Ovary (tissue), 3 donors: ENCODE measurements at regions not wholly inside any gene's neighbourhood (a gene's known extent, or its start where the extent isn't known, plus 50 kb on each side); places are given as distances from the start of the nearest gene placed in this dataset.

ENCODE experiments used
- EP300 ChIP-seq: sonication (generic); formaldehyde crosslinking; IDR thresholded peaks from one replicate; pipeline ENCODE4 v1.6.1; 2017; ENCODE audit warnings: antibody characterized with exemption
- POLR2A ChIP-seq: fragments of 450-650 bp; IDR thresholded peaks from one replicate; pipeline ENCODE4 v1.6.1; 2017; ENCODE audit warnings: antibody characterized with exemption, mild to moderate bottlenecking, moderate library complexity
- TF ChIP-seq, protein P1 (sequence below), 3 donors: fragments of 450-650 bp in 2 of 3; fragments of 200-600 bp in 1 of 3; IDR thresholded peaks; one replicate each; pipeline versions ENCODE4 v1.5.1 to v1.8.0; 2016 to 2022; ENCODE audit warnings: antibody characterized with exemption in 3 of 3, mild to moderate bottlenecking in 1 of 3
- donor health status: DM: no; HTN: no; CAD: no.

DNA sequence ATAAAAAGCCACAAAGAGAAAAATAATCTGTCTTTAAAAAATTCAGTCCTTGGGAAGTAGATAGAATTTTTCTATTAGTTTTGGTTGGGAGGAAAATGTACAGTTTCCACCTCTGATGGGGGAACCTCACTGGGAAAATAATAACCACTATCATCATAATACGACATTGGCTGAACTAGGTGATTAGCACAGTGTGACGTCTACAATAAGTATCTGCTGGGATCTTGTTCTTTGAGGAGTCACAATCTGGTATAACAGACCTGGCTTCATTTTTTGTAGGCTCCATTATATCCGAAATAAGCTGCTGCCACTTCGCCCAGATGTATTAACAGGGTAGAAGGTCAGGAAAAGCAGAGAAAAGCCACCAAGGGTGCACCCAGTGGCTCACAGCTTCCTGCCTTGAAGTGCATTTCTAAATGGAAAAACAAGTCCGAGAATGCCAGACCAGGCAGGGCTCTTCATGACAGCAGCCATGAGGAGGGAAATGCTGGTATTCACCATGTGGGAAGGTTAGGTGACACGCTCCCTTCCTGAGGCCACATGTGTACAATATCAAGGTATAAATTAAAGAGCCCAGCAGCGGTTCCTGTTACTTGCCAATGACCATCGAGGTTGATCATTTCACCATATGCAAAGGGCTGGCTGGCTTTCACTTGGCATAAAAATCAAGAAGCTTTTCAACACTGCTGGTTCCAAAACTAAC, 152.8 kb downstream of the PRELID2 start:
- TF ChIP-seq POLR2A (no peak), EP300 (no peak)
- TF ChIP-seq, protein P1, sequence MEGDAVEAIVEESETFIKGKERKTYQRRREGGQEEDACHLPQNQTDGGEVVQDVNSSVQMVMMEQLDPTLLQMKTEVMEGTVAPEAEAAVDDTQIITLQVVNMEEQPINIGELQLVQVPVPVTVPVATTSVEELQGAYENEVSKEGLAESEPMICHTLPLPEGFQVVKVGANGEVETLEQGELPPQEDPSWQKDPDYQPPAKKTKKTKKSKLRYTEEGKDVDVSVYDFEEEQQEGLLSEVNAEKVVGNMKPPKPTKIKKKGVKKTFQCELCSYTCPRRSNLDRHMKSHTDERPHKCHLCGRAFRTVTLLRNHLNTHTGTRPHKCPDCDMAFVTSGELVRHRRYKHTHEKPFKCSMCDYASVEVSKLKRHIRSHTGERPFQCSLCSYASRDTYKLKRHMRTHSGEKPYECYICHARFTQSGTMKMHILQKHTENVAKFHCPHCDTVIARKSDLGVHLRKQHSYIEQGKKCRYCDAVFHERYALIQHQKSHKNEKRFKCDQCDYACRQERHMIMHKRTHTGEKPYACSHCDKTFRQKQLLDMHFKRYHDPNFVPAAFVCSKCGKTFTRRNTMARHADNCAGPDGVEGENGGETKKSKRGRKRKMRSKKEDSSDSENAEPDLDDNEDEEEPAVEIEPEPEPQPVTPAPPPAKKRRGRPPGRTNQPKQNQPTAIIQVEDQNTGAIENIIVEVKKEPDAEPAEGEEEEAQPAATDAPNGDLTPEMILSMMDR (IDR thresholded peaks at IDR 0.05), result no peak
